MM.1S (cell line): ENCODE measurements at regions not wholly inside any gene's neighbourhood (a gene's known extent, or its start where the extent isn't known, plus 50 kb on each side); places are given as distances from the start of the nearest gene placed in this dataset.

ENCODE experiments used
- CTCF ChIP-seq: fragments of 300-600 bp; sonication (generic); IDR thresholded peaks from 2 replicates; pipeline ENCODE4 v1.5.1; 2016; ENCODE audit warnings: antibody characterized with exemption, low read length, mixed read lengths
- EZH2 ChIP-seq: fragments of 300-600 bp; sonication (generic); optimal IDR thresholded peaks from 2 replicates; pipeline ENCODE3; 2017; ENCODE audit warnings: low read depth, mild to moderate bottlenecking, antibody characterized with exemption, low read length, mixed read lengths
- EZH2phosphoT487 ChIP-seq: fragments of 300-600 bp; sonication (generic); IDR thresholded peaks from 2 replicates; pipeline ENCODE4 v1.6.1; 2018; ENCODE audit warnings: antibody characterized with exemption, low read length

GRCh38 chr9:84514421-84514820 lies 155.1 kb upstream of the NTRK2 start:
- TF ChIP-seq CTCF (no peak), EZH2phosphoT487 (no peak), EZH2 (no peak)
